ENCODE measurements at regions not wholly inside any gene's neighbourhood (a gene's known extent, or its start where the extent isn't known, plus 50 kb on each side); places are given as distances from the start of the nearest gene placed in this dataset.

DNA sequence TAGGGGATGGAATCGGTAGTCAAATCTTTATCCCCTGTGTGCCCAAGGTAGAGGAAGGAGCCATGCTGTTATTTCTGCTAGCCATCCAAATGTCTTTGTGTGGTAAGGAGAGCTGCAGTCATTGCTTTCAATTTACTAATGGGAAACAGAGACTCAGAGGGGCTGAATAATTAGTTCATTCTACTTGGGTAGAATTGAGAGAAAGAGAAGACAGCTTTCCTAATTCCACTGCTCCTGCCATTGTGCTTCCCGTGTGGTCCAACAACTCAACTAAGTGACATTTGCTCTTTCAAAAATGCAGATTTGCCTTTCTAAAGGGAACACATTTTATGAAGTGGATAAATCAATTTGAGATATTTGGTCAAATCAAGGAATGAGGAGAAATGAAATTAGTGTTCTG lies 136.1 kb downstream of the AQP4 start:
- Mint-ChIP-seq H3K4me3 (no peak overlapping the region), H3K27me3 (ENCODE audit: low read depth in 3 of 3) (no peaks in the 10 kb centered on the region), H3K4me1 (peaks cover 12% of the 10 kb centered on the region), H3K27ac (no peak overlapping the region), H3K36me3 (no peaks in the 10 kb centered on the region), H3K9me3 (no peaks in the 10 kb centered on the region)
- H3K4me3 ChIP-seq (replicated peaks in 1 of 3; ENCODE audit: low read depth in 2 of 3, low read length in 3 of 3) = no peak overlapping the region
- H3K79me2 ChIP-seq (ENCODE audit: insufficient read depth, low read length) = no peaks in the 10 kb centered on the region
- WGBS (ENCODE audit: insufficient coverage) = 89% methylated on average over 1 of the region's 2 CpGs
- intact Hi-C loops (cut with micrococcal nuclease) = no loop called here
- H4K20me1 ChIP-seq (ENCODE audit: insufficient read depth, low read length) = no peaks in the 10 kb centered on the region
- no peak overlapping the region for H3K4me2 ChIP-seq (replicated peaks; ENCODE audit: extremely low read depth, low read length, poor library complexity, severe bottlenecking)
- DNase-seq = no peak
- no peaks in the 10 kb centered on the region for H3K9me3 ChIP-seq (replicated peaks in 1 of 2; ENCODE audit: control insufficient read depth in 1 of 2, insufficient read depth in 1 of 2, low read length in 2 of 2)
- no peaks in the 10 kb centered on the region for H3K27me3 ChIP-seq (ENCODE audit: control insufficient read depth in 2 of 2, insufficient read depth in 2 of 2, low read length in 2 of 2)
- TF ChIP-seq, protein P1, sequence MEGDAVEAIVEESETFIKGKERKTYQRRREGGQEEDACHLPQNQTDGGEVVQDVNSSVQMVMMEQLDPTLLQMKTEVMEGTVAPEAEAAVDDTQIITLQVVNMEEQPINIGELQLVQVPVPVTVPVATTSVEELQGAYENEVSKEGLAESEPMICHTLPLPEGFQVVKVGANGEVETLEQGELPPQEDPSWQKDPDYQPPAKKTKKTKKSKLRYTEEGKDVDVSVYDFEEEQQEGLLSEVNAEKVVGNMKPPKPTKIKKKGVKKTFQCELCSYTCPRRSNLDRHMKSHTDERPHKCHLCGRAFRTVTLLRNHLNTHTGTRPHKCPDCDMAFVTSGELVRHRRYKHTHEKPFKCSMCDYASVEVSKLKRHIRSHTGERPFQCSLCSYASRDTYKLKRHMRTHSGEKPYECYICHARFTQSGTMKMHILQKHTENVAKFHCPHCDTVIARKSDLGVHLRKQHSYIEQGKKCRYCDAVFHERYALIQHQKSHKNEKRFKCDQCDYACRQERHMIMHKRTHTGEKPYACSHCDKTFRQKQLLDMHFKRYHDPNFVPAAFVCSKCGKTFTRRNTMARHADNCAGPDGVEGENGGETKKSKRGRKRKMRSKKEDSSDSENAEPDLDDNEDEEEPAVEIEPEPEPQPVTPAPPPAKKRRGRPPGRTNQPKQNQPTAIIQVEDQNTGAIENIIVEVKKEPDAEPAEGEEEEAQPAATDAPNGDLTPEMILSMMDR (IDR thresholded peaks at IDR 0.05) = no peak
- no peak overlapping the region for H3K27ac ChIP-seq (ENCODE audit: low read depth in 1 of 2, low read length in 2 of 2)
- peaks cover 0 to 11% of the 10 kb centered on the region in 2 donors for H3K4me1 ChIP-seq (ENCODE audit: control insufficient read depth in 1 of 2, insufficient read depth in 2 of 2, low read length in 2 of 2)
- no peak overlapping the region for H2AFZ ChIP-seq (ENCODE audit: insufficient read depth, low read depth, low read length, poor library complexity, severe bottlenecking)
- H3K9ac ChIP-seq (ENCODE audit: insufficient read depth, low read length, poor library complexity, severe bottlenecking) = no peak overlapping the region
- H3K36me3 ChIP-seq (replicated peaks in 1 of 2; ENCODE audit: control insufficient read depth in 1 of 2, insufficient read depth in 2 of 2, low read length in 2 of 2) = no peaks in the 10 kb centered on the region

DNA sequence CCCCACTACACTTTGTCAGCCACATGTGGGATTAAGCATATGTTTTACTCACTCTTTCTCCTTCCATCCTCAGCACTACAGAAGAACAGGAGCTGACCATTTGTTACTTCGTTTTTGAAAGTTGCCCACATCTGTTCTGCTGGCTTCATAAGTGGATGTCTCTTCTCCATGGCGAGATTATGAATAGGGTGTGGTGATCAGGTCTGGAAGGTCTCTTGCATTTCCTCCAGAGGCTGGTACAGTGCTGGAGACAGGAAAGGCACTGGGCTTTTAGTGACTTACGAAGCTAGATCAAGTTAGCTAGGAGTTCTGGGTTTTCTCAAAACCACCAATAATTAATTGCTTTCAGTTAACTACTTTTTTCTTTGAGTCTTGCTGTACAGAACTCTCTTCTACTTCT lies 136.5 kb downstream of the AQP4 start:
- Mint-ChIP-seq H3K4me1 (peaks cover 16% of the 10 kb centered on the region), H3K4me3 (no peak overlapping the region), H3K27ac (peak overlapping the region in 1 of 7 donors; percentile 41), H3K9me3 (no peaks in the 10 kb centered on the region), H3K36me3 (no peaks in the 10 kb centered on the region), H3K27me3 (ENCODE audit: low read depth in 3 of 3) (no peaks in the 10 kb centered on the region)
- no peaks in the 10 kb centered on the region for H4K20me1 ChIP-seq (ENCODE audit: insufficient read depth, low read length)
- DNase-seq = no peak
- H3K4me1 ChIP-seq (ENCODE audit: control insufficient read depth in 1 of 2, insufficient read depth in 2 of 2, low read length in 2 of 2) = peaks cover 2 to 15% of the 10 kb centered on the region in 2 donors
- H3K27me3 ChIP-seq (ENCODE audit: control insufficient read depth in 2 of 2, insufficient read depth in 2 of 2, low read length in 2 of 2) = no peaks in the 10 kb centered on the region
- no peak overlapping the region for H3K27ac ChIP-seq (ENCODE audit: low read depth in 1 of 2, low read length in 2 of 2)
- H3K36me3 ChIP-seq (replicated peaks in 1 of 2; ENCODE audit: control insufficient read depth in 1 of 2, insufficient read depth in 2 of 2, low read length in 2 of 2) = no peaks in the 10 kb centered on the region
- TF ChIP-seq, protein P1 (IDR thresholded peaks at IDR 0.05) = no peak
- no peak overlapping the region for H2AFZ ChIP-seq (ENCODE audit: insufficient read depth, low read depth, low read length, poor library complexity, severe bottlenecking)
- H3K4me2 ChIP-seq (replicated peaks; ENCODE audit: extremely low read depth, low read length, poor library complexity, severe bottlenecking) = no peak overlapping the region
- intact Hi-C loops (cut with micrococcal nuclease) = no loop called here
- no peaks in the 10 kb centered on the region for H3K9me3 ChIP-seq (replicated peaks in 1 of 2; ENCODE audit: control insufficient read depth in 1 of 2, insufficient read depth in 1 of 2, low read length in 2 of 2)
- no peaks in the 10 kb centered on the region for H3K79me2 ChIP-seq (ENCODE audit: insufficient read depth, low read length)
- no peak overlapping the region for H3K9ac ChIP-seq (ENCODE audit: insufficient read depth, low read length, poor library complexity, severe bottlenecking)
- H3K4me3 ChIP-seq (replicated peaks in 1 of 3; ENCODE audit: low read depth in 2 of 3, low read length in 3 of 3) = no peak overlapping the region
- 100% methylated on average over 2 of the region's 3 CpGs for WGBS (ENCODE audit: insufficient coverage)

Measured in CD14-positive monocyte (primary cell).